Panc1 (cell line): ENCODE measurements at regions not wholly inside any gene's neighbourhood (a gene's known extent, or its start where the extent isn't known, plus 50 kb on each side); places are given as distances from the start of the nearest gene placed in this dataset.

Experiments
- ATAC-seq: fragments of 200-7000 bp; cut with Tn5 transposase; 2 replicates; pipeline ENCODE4 v1.9.1; 2020; ENCODE audit warnings: mild to moderate bottlenecking, moderate library complexity
- BruUV-seq: library from RNA; stranded (reverse); fragments of 400-500 nt; replicated peaks from 2 replicates; lab custom pipeline; 2021; lab: Mats Ljungman, UMichigan
- CTCF ChIA-PET: fragments of 300-600 bp; sonication (Branson Sonifier 250); formaldehyde crosslinking; loops from one replicate; lab custom pipeline; 2022; ENCODE audit warnings: antibody characterized with exemption; lab: Charles Lee
- POLR2A ChIA-PET: fragments of 300-600 bp; sonication (Branson Sonifier 250); formaldehyde crosslinking; loops from one replicate; lab custom pipeline; 2022; ENCODE audit warnings: antibody characterized with exemption; lab: Charles Lee
- DNase-seq: peaks from one replicate; pipeline ENCODE4 v3.0.0-alpha.2; 2010; ENCODE audit warnings: low read depth, low spot score
- H3K27ac ChIP-seq: 2 replicates; pipeline ENCODE4 v1.5.1; 2011; ENCODE audit warnings: mild to moderate bottlenecking, low read length, inconsistent platforms
- H3K27me3 ChIP-seq: fragments of 200-500 bp; sonication (Bioruptor generic); 2 replicates; pipeline ENCODE4 v1.6.0; 2014; ENCODE audit warnings: low read length, inconsistent platforms; ENCODE audit not compliant: control insufficient read depth, insufficient read depth
- H3K36me3 ChIP-seq: fragments of 200-500 bp; sonication (Bioruptor generic); 2 replicates; pipeline ENCODE4 v1.5.1; 2014; ENCODE audit warnings: inconsistent platforms, mild to moderate bottlenecking, low read length, moderate library complexity; ENCODE audit not compliant: control insufficient read depth, insufficient read depth
- H3K4me1 ChIP-seq: 2 replicates; pipeline ENCODE4 v1.5.1; 2011; ENCODE audit warnings: inconsistent platforms, mild to moderate bottlenecking, low read length, moderate library complexity; ENCODE audit not compliant: control insufficient read depth, insufficient read depth
- H3K4me3 ChIP-seq, 2 experiments: 2 replicates each; pipeline ENCODE4 v1.5.1; 2011 to 2012; ENCODE audit warnings: low read depth in 2 of 2, low read length in 2 of 2, mild to moderate bottlenecking in 2 of 2, inconsistent platforms in 1 of 2, moderate library complexity in 1 of 2
- H3K9me3 ChIP-seq: fragments of 200-500 bp; sonication (Bioruptor generic); 2 replicates; pipeline ENCODE4 v1.5.1; 2014; ENCODE audit warnings: low read depth, mild to moderate bottlenecking, inconsistent platforms, low read length, moderate library complexity; ENCODE audit not compliant: control insufficient read depth, insufficient read depth
- POLR2AphosphoS5 ChIP-seq: IDR thresholded peaks from 2 replicates; pipeline ENCODE4 v1.6.1; 2012; ENCODE audit warnings: mild to moderate bottlenecking, low read depth, low read length, moderate library complexity
- SIN3A ChIP-seq: IDR thresholded peaks from 2 replicates; pipeline ENCODE4 v1.6.1; 2012; ENCODE audit warnings: low read depth, mild to moderate bottlenecking, low read length, moderate library complexity, borderline replicate concordance; ENCODE audit not compliant: insufficient read depth
- TCF7L2 ChIP-seq: IDR thresholded peaks from 2 replicates; pipeline ENCODE4 v1.6.1; 2011; ENCODE audit warnings: mild to moderate bottlenecking, low read depth, low read length, inconsistent platforms
- in situ Hi-C: cut with HindIII; loops from 2 replicates; pipeline ENCODE4 v1.10.0; 2016; ENCODE audit warnings: low sequenced_read_pairs, low pct_unique_long_range_greater_than_20kb
- intact Hi-C: fragments of 100-400 bp; cut with micrococcal nuclease; formaldehyde crosslinking; loops from one replicate; pipeline ENCODE4 v1.10.0; 2022; ENCODE audit not compliant: unreplicated experiment
- TF ChIP-seq, protein P1 (sequence below): fragments of 450-650 bp; IDR thresholded peaks from 2 replicates; pipeline ENCODE4 v1.5.1; 2017; ENCODE audit warnings: mild to moderate bottlenecking
- TF ChIP-seq, protein P2 (sequence below), 2 experiments: IDR thresholded peaks; 2 replicates each; pipeline ENCODE4 v1.6.1; 2011 to 2012; ENCODE audit warnings: low read depth in 2 of 2, control low read depth in 1 of 2, low read length in 1 of 2, mild to moderate bottlenecking in 1 of 2, moderate library complexity in 1 of 2; ENCODE audit not compliant: insufficient read depth in 1 of 2

DNA sequence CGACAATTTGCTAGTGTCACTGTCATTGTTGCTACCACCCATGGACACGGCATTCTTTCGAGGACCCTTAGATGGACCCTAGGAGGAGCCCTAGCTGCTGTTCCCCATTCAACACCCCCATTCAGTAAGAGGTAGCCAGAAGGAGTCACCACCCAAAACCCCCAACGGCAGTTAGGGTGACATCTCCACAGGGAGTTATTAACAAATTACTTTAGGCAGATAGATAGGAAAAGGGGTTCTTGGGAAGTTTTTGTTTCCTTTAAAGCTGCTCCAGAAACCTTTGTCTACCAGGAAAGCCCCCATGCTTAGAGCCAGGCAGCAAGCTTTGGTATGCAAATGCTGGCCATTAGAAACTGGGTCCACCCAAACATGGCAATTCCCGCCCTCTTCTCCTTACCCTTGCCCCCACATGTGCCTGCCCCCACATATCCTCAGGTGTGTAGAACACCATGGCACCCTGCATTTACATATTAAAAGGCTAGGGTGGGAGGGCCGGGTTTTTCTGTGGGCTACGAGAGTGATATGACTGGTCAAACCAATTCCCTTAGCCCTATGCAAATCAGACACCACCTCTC lies 190.9 kb downstream of the SLITRK6 start:
- H3K4me1 ChIP-seq: no peaks in the 10 kb centered on the region
- H3K27ac ChIP-seq: no peak overlapping the region
- no TSS peak for BruUV-seq
- TF ChIP-seq, protein P1, sequence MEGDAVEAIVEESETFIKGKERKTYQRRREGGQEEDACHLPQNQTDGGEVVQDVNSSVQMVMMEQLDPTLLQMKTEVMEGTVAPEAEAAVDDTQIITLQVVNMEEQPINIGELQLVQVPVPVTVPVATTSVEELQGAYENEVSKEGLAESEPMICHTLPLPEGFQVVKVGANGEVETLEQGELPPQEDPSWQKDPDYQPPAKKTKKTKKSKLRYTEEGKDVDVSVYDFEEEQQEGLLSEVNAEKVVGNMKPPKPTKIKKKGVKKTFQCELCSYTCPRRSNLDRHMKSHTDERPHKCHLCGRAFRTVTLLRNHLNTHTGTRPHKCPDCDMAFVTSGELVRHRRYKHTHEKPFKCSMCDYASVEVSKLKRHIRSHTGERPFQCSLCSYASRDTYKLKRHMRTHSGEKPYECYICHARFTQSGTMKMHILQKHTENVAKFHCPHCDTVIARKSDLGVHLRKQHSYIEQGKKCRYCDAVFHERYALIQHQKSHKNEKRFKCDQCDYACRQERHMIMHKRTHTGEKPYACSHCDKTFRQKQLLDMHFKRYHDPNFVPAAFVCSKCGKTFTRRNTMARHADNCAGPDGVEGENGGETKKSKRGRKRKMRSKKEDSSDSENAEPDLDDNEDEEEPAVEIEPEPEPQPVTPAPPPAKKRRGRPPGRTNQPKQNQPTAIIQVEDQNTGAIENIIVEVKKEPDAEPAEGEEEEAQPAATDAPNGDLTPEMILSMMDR: no peak
- TF ChIP-seq SIN3A (no peak), TCF7L2 (no peak), POLR2AphosphoS5 (no peak)
- TF ChIP-seq, protein P2, sequence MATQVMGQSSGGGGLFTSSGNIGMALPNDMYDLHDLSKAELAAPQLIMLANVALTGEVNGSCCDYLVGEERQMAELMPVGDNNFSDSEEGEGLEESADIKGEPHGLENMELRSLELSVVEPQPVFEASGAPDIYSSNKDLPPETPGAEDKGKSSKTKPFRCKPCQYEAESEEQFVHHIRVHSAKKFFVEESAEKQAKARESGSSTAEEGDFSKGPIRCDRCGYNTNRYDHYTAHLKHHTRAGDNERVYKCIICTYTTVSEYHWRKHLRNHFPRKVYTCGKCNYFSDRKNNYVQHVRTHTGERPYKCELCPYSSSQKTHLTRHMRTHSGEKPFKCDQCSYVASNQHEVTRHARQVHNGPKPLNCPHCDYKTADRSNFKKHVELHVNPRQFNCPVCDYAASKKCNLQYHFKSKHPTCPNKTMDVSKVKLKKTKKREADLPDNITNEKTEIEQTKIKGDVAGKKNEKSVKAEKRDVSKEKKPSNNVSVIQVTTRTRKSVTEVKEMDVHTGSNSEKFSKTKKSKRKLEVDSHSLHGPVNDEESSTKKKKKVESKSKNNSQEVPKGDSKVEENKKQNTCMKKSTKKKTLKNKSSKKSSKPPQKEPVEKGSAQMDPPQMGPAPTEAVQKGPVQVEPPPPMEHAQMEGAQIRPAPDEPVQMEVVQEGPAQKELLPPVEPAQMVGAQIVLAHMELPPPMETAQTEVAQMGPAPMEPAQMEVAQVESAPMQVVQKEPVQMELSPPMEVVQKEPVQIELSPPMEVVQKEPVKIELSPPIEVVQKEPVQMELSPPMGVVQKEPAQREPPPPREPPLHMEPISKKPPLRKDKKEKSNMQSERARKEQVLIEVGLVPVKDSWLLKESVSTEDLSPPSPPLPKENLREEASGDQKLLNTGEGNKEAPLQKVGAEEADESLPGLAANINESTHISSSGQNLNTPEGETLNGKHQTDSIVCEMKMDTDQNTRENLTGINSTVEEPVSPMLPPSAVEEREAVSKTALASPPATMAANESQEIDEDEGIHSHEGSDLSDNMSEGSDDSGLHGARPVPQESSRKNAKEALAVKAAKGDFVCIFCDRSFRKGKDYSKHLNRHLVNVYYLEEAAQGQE (IDR thresholded peaks at IDR 0.05; ENCODE audit: insufficient read depth in 1 of 2, low read depth in 2 of 2, low read length in 1 of 2): no peak
- H3K27me3 ChIP-seq: no peaks in the 10 kb centered on the region
- ChIA-PET POLR2A (no interaction called here), CTCF (no interaction called here)
- no peak overlapping the region for H3K4me3 ChIP-seq
- intact Hi-C loops: no loop called here
- no peaks in the 10 kb centered on the region for H3K36me3 ChIP-seq
- in situ Hi-C loops: no loop called here
- ATAC-seq: no peak
- DNase-seq: no peak
- no peaks in the 10 kb centered on the region for H3K9me3 ChIP-seq

DNA sequence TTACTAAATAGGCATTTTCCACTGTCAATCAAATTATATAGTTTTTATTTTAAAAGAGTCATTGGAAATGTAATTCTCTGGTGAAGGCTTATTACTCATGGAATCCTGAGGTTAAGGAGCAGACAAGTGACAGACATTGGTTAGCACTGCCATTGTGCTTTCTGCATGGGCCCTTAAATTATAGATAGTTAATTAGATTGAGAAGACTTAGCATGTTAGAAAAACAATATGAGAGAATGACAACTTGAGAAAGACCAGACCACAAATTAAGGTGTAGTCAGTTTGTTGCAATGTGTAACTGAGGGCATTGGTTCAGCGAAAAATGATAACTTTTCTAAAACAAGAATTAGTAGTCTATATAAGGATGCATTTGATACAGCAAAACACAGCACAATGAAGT lies 195.5 kb downstream of the SLITRK6 start:
- CTCF ChIA-PET: no interaction called here
- no peaks in the 10 kb centered on the region for H3K27me3 ChIP-seq
- POLR2A ChIA-PET: no interaction called here

More for the DNA sequence above, 195.5 kb downstream of the SLITRK6 start:
- Histone ChIP-seq H3K4me3 (no peak overlapping the region), H3K4me1 (no peaks in the 10 kb centered on the region), H3K9me3 (no peaks in the 10 kb centered on the region), H3K27ac (no peak overlapping the region), H3K36me3 (no peaks in the 10 kb centered on the region)
- intact Hi-C loops (no loop called here), in situ Hi-C loops (no loop called here)
- ATAC-seq: no peak
- BruUV-seq: no TSS peak
- TF ChIP-seq TCF7L2 (no peak), POLR2AphosphoS5 (no peak), SIN3A (no peak)
- TF ChIP-seq, protein P1: no peak
- TF ChIP-seq, protein P2 (IDR thresholded peaks at IDR 0.05; ENCODE audit: insufficient read depth in 1 of 2, low read depth in 2 of 2, low read length in 1 of 2): no peak
- no peak for DNase-seq
